ENCODE measurements at regions not wholly inside any gene's neighbourhood (a gene's known extent, or its start where the extent isn't known, plus 50 kb on each side); places are given as distances from the start of the nearest gene placed in this dataset.

GRCh38 chr1:220330265-220330664, 58.0 kb upstream of the RAB3GAP2 start:
- TF ChIP-seq FOSL1 (IDR thresholded peaks at IDR 0.05; ENCODE audit: insufficient read depth, low read depth, low read length), result no peak
- TF ChIP-seq POLR2AphosphoS5 (IDR thresholded peaks at IDR 0.05; ENCODE audit: low read depth, low read length), result no peak
- no peak for TF ChIP-seq RXRA (IDR thresholded peaks at IDR 0.05; ENCODE audit: insufficient read depth, low read depth, low read length)
- no peak for TF ChIP-seq ZNF274 (IDR thresholded peaks at IDR 0.05; ENCODE audit: borderline replicate concordance, extremely low read depth, low read length)
- no peak for TF ChIP-seq SAP30 (IDR thresholded peaks at IDR 0.05; ENCODE audit: insufficient read depth, insufficient replicate concordance, low read length)
- no peak for TF ChIP-seq CTCF (IDR thresholded peaks at IDR 0.05; ENCODE audit: control extremely low read depth in 1 of 3, insufficient read depth in 1 of 3, low read depth in 1 of 3, low read length in 3 of 3)

All from H1 (cell line).